ENCODE measurements at regions not wholly inside any gene's neighbourhood (a gene's known extent, or its start where the extent isn't known, plus 50 kb on each side); places are given as distances from the start of the nearest gene placed in this dataset.

DNA sequence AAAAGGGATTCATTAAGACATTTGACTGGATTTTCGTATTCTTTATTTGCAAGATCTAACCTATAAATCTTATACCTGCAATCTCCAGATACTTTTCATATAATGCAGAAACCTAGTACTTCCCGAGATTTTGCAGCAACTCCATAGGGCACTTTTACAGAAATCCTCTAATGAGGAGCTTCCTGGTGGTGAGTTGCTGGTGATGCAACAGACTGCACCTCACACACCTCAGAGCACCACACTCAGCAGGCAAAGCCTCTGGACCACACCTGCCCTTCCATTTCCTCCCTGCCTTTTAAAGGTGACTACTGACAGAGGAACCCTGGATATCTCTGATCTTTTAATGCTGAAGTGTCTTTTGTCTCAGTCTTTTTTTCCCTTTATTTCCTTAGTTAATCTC, 289.4 kb downstream of the TRAM1L1 start:
- Histone ChIP-seq H3K9me3 (no peaks in the 10 kb centered on the region), H3K4me3 (no peak overlapping the region), H3K27me3 (no peaks in the 10 kb centered on the region), H3K36me3 (no peaks in the 10 kb centered on the region), H3K4me1 (no peaks in the 10 kb centered on the region), H3K27ac (no peak overlapping the region)
- DNase-seq (ENCODE audit: low spot score) = no peak
- TF ChIP-seq, protein P1, sequence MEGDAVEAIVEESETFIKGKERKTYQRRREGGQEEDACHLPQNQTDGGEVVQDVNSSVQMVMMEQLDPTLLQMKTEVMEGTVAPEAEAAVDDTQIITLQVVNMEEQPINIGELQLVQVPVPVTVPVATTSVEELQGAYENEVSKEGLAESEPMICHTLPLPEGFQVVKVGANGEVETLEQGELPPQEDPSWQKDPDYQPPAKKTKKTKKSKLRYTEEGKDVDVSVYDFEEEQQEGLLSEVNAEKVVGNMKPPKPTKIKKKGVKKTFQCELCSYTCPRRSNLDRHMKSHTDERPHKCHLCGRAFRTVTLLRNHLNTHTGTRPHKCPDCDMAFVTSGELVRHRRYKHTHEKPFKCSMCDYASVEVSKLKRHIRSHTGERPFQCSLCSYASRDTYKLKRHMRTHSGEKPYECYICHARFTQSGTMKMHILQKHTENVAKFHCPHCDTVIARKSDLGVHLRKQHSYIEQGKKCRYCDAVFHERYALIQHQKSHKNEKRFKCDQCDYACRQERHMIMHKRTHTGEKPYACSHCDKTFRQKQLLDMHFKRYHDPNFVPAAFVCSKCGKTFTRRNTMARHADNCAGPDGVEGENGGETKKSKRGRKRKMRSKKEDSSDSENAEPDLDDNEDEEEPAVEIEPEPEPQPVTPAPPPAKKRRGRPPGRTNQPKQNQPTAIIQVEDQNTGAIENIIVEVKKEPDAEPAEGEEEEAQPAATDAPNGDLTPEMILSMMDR (IDR thresholded peaks at IDR 0.05) = no peak

- H3K4me3 ChIP-seq = no peak overlapping the region
- no peaks in the 10 kb centered on the region for H3K27me3 ChIP-seq
- H3K9me3 ChIP-seq = no peaks in the 10 kb centered on the region
- H3K36me3 ChIP-seq = no peaks in the 10 kb centered on the region
- H3K27ac ChIP-seq = no peak overlapping the region
- TF ChIP-seq, protein P1 (IDR thresholded peaks at IDR 0.05) = no peak
- no peak for DNase-seq (ENCODE audit: low spot score)
- H3K4me1 ChIP-seq = no peaks in the 10 kb centered on the region
These were observed 296.7 kb downstream of the TRAM1L1 start for GRCh38 chr4:116788723-116789122.

DNA sequence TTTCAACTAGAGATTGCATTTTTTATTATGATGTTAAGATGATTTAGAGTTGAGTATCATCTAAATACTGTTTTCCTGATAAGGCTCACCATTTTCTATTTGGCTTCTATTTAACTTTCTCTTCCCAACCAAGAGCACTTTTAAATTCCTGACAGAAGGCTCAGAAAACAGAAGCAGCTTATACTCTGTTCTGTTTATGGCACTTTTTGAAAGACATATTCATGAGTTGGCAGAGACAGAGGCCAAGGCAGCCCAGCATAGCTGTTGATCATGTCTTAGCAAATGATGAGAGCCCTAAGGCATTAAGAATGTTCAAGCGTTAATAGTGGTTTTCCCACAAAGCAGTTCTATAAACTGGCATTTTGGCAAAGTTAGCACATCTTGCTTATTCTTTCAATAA, 330.3 kb downstream of the TRAM1L1 start:
- no peaks in the 10 kb centered on the region for H3K9me3 ChIP-seq
- TF ChIP-seq, protein P1 (IDR thresholded peaks at IDR 0.05) = no peak

DNA sequence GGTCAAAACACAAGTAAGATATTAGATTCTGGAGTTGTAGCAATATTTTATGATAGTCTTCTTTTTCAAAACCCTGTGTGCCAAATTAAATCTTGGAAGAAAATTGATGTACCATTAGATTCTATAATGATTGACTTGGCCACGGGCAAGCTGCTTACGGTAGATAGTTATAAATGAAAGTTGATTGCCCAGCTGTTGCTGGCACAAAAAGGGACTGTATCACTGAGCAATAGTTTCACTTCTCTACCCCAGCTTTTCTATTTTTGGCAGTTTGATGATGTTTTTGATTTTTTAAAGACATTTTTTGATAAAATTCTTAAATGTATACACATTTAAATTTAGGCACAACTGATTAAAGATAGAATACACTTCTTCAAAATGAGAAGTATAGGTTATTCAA, 333.3 kb downstream of the TRAM1L1 start:
- Histone ChIP-seq H3K4me3 (no peak overlapping the region), H3K27me3 (no peaks in the 10 kb centered on the region), H3K27ac (no peak overlapping the region), H3K9me3 (no peaks in the 10 kb centered on the region), H3K4me1 (no peaks in the 10 kb centered on the region), H3K36me3 (no peaks in the 10 kb centered on the region)
- no peak for DNase-seq (ENCODE audit: low spot score)
- TF ChIP-seq, protein P1 (IDR thresholded peaks at IDR 0.05) = no peak

More for the DNA sequence above, 330.3 kb downstream of the TRAM1L1 start:
- Histone ChIP-seq H3K27ac (no peak overlapping the region), H3K4me1 (no peaks in the 10 kb centered on the region), H3K4me3 (no peak overlapping the region), H3K36me3 (no peaks in the 10 kb centered on the region), H3K27me3 (no peaks in the 10 kb centered on the region)
- no peak for DNase-seq (ENCODE audit: low spot score)

- TF ChIP-seq, protein P1 (IDR thresholded peaks at IDR 0.05) = no peak
- Histone ChIP-seq H3K27me3 (no peaks in the 10 kb centered on the region), H3K4me3 (no peak overlapping the region), H3K9me3 (no peaks in the 10 kb centered on the region), H3K4me1 (no peaks in the 10 kb centered on the region), H3K27ac (no peak overlapping the region), H3K36me3 (no peaks in the 10 kb centered on the region)
- DNase-seq (ENCODE audit: low spot score) = no peak
These were observed 348.6 kb downstream of the TRAM1L1 start for GRCh38 chr4:116736756-116737155.

DNA sequence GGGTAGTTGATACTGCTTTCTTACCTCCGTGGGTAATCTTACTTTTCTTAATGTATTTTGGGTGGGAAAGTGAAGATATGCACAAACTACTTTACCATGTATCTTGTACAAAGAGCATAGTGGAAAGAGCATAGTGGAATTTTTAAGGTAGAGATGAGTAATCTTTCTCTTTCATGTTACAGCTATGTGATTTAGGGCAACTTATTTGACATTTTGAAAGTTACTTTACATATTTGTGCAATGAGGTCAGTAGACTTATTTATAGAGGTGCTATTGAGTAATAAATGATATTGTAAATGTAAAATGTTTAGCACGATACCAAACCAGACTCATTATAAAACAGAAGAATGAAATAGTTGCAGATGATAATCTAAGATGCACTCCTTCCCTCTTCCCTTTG, 351.2 kb downstream of the TRAM1L1 start:
- Histone ChIP-seq H3K27ac (no peak overlapping the region), H3K9me3 (no peaks in the 10 kb centered on the region), H3K4me1 (no peaks in the 10 kb centered on the region), H3K27me3 (no peaks in the 10 kb centered on the region), H3K36me3 (no peaks in the 10 kb centered on the region), H3K4me3 (no peak overlapping the region)
- TF ChIP-seq, protein P1 (IDR thresholded peaks at IDR 0.05) = no peak
- DNase-seq (ENCODE audit: low spot score) = no peak

All from right atrium auricular region (tissue), 2 donors.